KMS-11 (cell line): ENCODE measurements at regions not wholly inside any gene's neighbourhood (a gene's known extent, or its start where the extent isn't known, plus 50 kb on each side); places are given as distances from the start of the nearest gene placed in this dataset.

Experiments
- H2AFZ ChIP-seq: fragments of 200-600 bp; sonication (generic); 2 replicates; pipeline ENCODE4 v1.6.1; 2016; ENCODE audit warnings: antibody characterized with exemption, mixed run types, low read depth
- H3K27ac ChIP-seq: fragments of 200-600 bp; sonication (generic); 2 replicates; pipeline ENCODE4 v1.6.1; 2016; ENCODE audit warnings: mild to moderate bottlenecking, mixed run types
- H3K27me3 ChIP-seq: fragments of 200-600 bp; sonication (generic); 2 replicates; pipeline ENCODE4 v1.6.1; 2017; ENCODE audit warnings: mild to moderate bottlenecking, low read depth, mixed run types, moderate library complexity; ENCODE audit not compliant: insufficient read depth
- H3K36me3 ChIP-seq: fragments of 200-600 bp; sonication (generic); 2 replicates; pipeline ENCODE4 v1.6.1; 2017; ENCODE audit warnings: mild to moderate bottlenecking, mixed run types; ENCODE audit not compliant: insufficient read depth
- H3K4me1 ChIP-seq: fragments of 200-600 bp; sonication (generic); 2 replicates; pipeline ENCODE4 v1.6.1; 2016; ENCODE audit warnings: mild to moderate bottlenecking, low read depth, mixed run types; ENCODE audit not compliant: poor library complexity, severe bottlenecking
- H3K4me2 ChIP-seq: fragments of 200-600 bp; sonication (generic); 2 replicates; pipeline ENCODE4 v1.7.0; 2016; ENCODE audit warnings: mild to moderate bottlenecking, mixed run types
- H3K4me3 ChIP-seq: fragments of 200-600 bp; sonication (generic); IDR thresholded peaks from 2 replicates; pipeline ENCODE4 v1.6.1; 2017; ENCODE audit warnings: low read depth, low read length, mixed read lengths; ENCODE audit not compliant: insufficient read depth
- H3K79me2 ChIP-seq: fragments of 200-600 bp; sonication (generic); 2 replicates; pipeline ENCODE4 v1.6.1; 2016; ENCODE audit warnings: low read depth, mixed run types; ENCODE audit not compliant: insufficient read depth
- H3K9ac ChIP-seq: fragments of 200-600 bp; sonication (generic); 2 replicates; pipeline ENCODE4 v1.6.1; 2016; ENCODE audit warnings: mild to moderate bottlenecking, mixed run types
- H4K20me1 ChIP-seq: fragments of 200-600 bp; sonication (generic); 2 replicates; pipeline ENCODE4 v1.6.1; 2016; ENCODE audit warnings: mild to moderate bottlenecking, mixed run types; ENCODE audit not compliant: insufficient read depth
- TF ChIP-seq, protein P1 (sequence below): fragments of 200-600 bp; sonication (generic); conservative IDR thresholded peaks from 2 replicates; pipeline ENCODE4 v1.6.1; 2017; ENCODE audit warnings: low read depth, mild to moderate bottlenecking, antibody characterized with exemption, low read length, moderate library complexity, mixed read lengths

DNA sequence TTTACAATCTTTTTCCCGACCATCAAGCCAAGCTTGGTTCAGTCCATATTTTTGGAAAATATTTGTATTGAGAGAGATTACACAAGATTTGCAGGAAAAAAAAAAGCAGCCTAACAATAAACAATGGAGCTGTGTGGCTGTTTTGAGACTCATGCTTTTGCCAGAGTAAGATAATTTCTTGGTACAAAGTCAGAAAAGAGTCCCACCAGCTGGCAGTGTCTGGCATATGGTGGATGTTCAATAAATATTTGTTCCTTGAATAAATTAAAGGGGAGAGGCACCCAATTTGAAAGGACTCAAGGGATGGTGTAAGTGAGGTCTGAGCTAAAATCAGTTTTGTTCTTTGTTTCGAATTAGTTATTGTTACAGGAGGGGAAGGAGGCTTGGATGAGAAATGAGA, 78.1 kb upstream of the RPH3A start:
- TF ChIP-seq, protein P1, sequence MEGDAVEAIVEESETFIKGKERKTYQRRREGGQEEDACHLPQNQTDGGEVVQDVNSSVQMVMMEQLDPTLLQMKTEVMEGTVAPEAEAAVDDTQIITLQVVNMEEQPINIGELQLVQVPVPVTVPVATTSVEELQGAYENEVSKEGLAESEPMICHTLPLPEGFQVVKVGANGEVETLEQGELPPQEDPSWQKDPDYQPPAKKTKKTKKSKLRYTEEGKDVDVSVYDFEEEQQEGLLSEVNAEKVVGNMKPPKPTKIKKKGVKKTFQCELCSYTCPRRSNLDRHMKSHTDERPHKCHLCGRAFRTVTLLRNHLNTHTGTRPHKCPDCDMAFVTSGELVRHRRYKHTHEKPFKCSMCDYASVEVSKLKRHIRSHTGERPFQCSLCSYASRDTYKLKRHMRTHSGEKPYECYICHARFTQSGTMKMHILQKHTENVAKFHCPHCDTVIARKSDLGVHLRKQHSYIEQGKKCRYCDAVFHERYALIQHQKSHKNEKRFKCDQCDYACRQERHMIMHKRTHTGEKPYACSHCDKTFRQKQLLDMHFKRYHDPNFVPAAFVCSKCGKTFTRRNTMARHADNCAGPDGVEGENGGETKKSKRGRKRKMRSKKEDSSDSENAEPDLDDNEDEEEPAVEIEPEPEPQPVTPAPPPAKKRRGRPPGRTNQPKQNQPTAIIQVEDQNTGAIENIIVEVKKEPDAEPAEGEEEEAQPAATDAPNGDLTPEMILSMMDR: no peak
- Histone ChIP-seq H3K79me2 (no peaks in the 10 kb centered on the region), H3K9ac (no peak overlapping the region), H3K36me3 (no peaks in the 10 kb centered on the region), H3K4me2 (no peak overlapping the region), H3K27ac (no peak overlapping the region), H3K4me1 (no peaks in the 10 kb centered on the region), H2AFZ (no peak overlapping the region), H4K20me1 (no peaks in the 10 kb centered on the region), H3K4me3 (no peak overlapping the region), H3K27me3 (no peaks in the 10 kb centered on the region)

DNA sequence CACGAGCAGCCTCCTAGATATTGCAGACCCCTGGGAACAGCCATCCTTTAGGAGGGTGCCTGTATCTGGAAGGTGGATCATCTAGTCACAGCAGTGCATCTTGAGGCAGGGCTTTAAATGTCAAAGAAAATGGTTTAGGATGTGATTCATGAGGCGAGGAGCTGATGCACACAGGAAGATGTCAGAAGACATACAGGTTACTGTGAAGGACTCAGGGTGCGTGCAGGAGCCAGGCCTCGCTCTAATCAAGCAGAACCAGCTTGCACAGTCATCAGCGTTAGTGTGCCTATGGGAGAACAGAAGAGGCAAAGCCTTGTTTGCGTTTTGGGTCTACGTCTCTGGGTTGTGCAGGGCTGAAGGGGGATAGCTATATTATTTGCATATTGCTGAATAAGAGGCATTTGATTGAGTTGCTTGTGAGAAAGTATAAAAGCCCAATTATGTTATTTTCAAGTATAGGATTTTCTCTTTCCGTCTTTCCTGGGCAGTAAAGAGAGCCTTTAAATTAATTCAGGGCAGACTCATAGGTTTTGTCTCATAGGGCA, 77.3 kb upstream of the RPH3A start:
- TF ChIP-seq, protein P1: no peak
- no peaks in the 10 kb centered on the region for H3K4me1 ChIP-seq
- H3K4me3 ChIP-seq: no peak overlapping the region
- no peak overlapping the region for H3K4me2 ChIP-seq
- no peaks in the 10 kb centered on the region for H3K27me3 ChIP-seq
- H3K79me2 ChIP-seq: no peaks in the 10 kb centered on the region
- no peak overlapping the region for H3K27ac ChIP-seq
- H3K36me3 ChIP-seq: no peaks in the 10 kb centered on the region
- no peaks in the 10 kb centered on the region for H4K20me1 ChIP-seq
- no peak overlapping the region for H3K9ac ChIP-seq
- H2AFZ ChIP-seq: no peak overlapping the region

DNA sequence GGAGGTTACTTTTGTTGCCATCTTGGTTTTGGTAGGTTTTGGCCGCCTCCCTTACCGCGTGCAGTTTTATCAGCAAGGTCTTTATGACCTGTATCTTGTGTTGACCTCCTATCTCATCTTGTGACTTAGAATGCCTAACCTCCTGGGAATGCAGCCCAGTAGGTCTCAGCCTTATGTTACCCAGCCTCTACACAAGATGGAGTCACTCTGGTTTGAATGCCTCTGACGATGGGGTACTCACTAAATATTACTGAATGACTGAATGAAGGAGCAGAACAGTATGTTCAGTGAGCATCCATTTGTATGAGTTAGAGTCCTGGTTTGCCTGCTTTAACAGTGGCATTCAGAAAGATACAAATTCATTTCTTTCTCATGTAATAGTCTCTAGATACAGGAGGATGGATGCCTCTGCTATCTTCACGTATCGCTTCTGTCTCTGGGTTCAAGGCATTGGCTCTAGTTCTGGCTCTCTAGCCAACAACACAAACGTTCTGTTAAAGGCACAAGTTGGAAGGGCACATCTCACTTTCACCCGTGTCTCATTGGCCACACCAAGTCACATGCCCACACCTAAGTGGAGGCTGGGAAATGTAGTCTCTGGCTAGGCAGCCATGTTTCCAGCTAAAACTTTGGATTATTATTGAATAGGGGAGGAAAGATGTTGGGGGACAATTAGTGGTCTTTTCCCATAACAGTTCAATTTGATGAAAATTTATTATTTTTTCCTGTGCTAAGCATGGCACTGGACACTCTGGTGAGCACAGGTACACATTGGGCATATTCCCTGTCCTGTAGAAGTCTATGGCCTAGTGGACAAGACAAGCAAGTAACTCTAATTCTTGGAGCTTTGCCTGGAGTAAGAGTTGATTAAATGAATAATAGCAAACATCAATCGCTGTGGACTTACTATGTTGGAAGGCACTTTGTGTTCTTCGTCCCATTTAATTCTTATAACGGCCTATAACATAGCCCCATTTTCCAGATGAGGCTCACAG, 75.2 kb upstream of the RPH3A start:
- no peak overlapping the region for H3K27ac ChIP-seq
- no peak overlapping the region for H3K9ac ChIP-seq
- H3K4me1 ChIP-seq: no peaks in the 10 kb centered on the region
- H4K20me1 ChIP-seq: no peaks in the 10 kb centered on the region
- H2AFZ ChIP-seq: peak overlapping the region; percentile 16; the same call in 1 of the 2 replicates
- H3K27me3 ChIP-seq: no peaks in the 10 kb centered on the region
- no peaks in the 10 kb centered on the region for H3K36me3 ChIP-seq
- H3K4me2 ChIP-seq: no peak overlapping the region
- H3K4me3 ChIP-seq: no peak overlapping the region
- TF ChIP-seq, protein P1: no peak
- H3K79me2 ChIP-seq: no peaks in the 10 kb centered on the region

DNA sequence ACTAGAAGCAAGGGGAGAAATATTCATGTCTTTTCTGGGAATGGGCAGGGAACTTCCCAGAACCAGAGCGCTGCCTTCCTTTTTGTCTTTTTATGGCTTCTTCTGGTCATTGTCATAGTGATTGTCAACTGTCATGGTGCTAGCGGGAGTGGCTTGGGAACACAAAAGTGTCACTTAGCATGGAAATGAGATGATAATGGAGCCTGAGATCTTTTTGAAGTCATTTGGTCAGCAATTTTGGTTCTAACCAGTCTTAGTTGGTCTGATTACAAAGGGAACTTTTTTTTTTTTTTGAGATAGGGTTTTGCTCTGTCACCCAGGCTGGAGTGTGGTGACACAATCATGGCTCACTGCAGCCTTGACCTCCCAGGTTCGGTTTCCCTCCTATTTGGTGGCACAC, 62.7 kb upstream of the RPH3A start:
- Histone ChIP-seq H3K9ac (no peak overlapping the region), H4K20me1 (no peaks in the 10 kb centered on the region), H3K4me1 (no peaks in the 10 kb centered on the region), H3K36me3 (no peaks in the 10 kb centered on the region), H3K79me2 (no peaks in the 10 kb centered on the region), H3K4me3 (no peak overlapping the region), H3K27me3 (no peaks in the 10 kb centered on the region), H3K27ac (no peak overlapping the region), H3K4me2 (no peak overlapping the region), H2AFZ (no peak overlapping the region)
- TF ChIP-seq, protein P1: no peak
